SK-N-SH (cell line): ENCODE measurements at regions not wholly inside any gene's neighbourhood (a gene's known extent, or its start where the extent isn't known, plus 50 kb on each side); places are given as distances from the start of the nearest gene placed in this dataset.

ENCODE experiments used
- CTCF ChIA-PET: fragments of 300-600, 350-600 bp; formaldehyde crosslinking; extraction: SDS; loops from one replicate; lab custom pipeline; 2021; lab: Yijun Ruan, JAX
- POLR2A ChIA-PET: fragments of 350-600 bp; sonication (Branson Sonifier 250); formaldehyde crosslinking; extraction: SDS; loops from one replicate; lab custom pipeline; 2020; ENCODE audit warnings: antibody characterized with exemption, inconsistent platforms; lab: Yijun Ruan, JAX
- DNase-seq: peaks from one replicate; pipeline ENCODE4 v3.0.0; 2012
- H2AFZ ChIP-seq: fragments of 200-600 bp; sonication (generic); 2 replicates; pipeline ENCODE4 v1.8.1; 2016; ENCODE audit warnings: antibody characterized with exemption, mild to moderate bottlenecking, low read depth
- H3F3A ChIP-seq: fragments of 200-600 bp; sonication (generic); replicated peaks from 2 replicates; pipeline ENCODE3; 2016; ENCODE audit warnings: antibody characterized with exemption, mild to moderate bottlenecking; ENCODE audit not compliant: insufficient read depth
- H3K27ac ChIP-seq, 2 experiments: fragments of 200-500 bp in 1 of 2; fragments of 200-600 bp in 1 of 2; sonication (Bioruptor generic) in 1 of 2; sonication (generic), shearing (Covaris generic) in 1 of 2; 2 replicates each; pipeline versions ENCODE4 v1.5.1 to v1.6.1; 2014 to 2016; ENCODE audit warnings: low read depth in 2 of 2, inconsistent platforms in 1 of 2, low read length in 1 of 2, mild to moderate bottlenecking in 1 of 2, mixed read lengths in 1 of 2
- H3K27me3 ChIP-seq: fragments of 200-600 bp; sonication (generic), shearing (Covaris generic); 2 replicates; pipeline ENCODE4 v1.6.1; 2016; ENCODE audit warnings: mixed run types; ENCODE audit not compliant: insufficient read depth
- H3K36me3 ChIP-seq, 2 experiments: fragments of 200-500 bp in 1 of 2; fragments of 200-600 bp in 1 of 2; sonication (Bioruptor generic) in 1 of 2; sonication (generic) in 1 of 2; replicated peaks in 1 of 2; 2 replicates each; pipeline versions ENCODE3 to v1.5.1; 2014 to 2016; ENCODE audit warnings: low read length in 1 of 2, mild to moderate bottlenecking in 1 of 2; ENCODE audit not compliant: insufficient read depth in 2 of 2, control insufficient read depth in 1 of 2
- H3K4me1 ChIP-seq, 2 experiments: fragments of 200-500 bp in 1 of 2; fragments of 200-600 bp in 1 of 2; sonication (Bioruptor generic) in 1 of 2; sonication (generic), shearing (Covaris generic) in 1 of 2; 2 replicates each; pipeline versions ENCODE4 v1.5.1 to v1.6.1; 2014 to 2016; ENCODE audit warnings: low read depth in 1 of 2, low read length in 1 of 2, mixed run types in 1 of 2; ENCODE audit not compliant: insufficient read depth in 2 of 2, control insufficient read depth in 1 of 2
- H3K4me2 ChIP-seq: fragments of 200-600 bp; sonication (generic), shearing (Covaris generic); 2 replicates; pipeline ENCODE4 v1.6.1; 2017; ENCODE audit warnings: mixed run types
- H3K4me3 ChIP-seq, 2 experiments: fragments of 200-500 bp in 1 of 2; fragments of 200-600 bp in 1 of 2; sonication (Bioruptor generic) in 1 of 2; sonication (generic), shearing (Covaris generic) in 1 of 2; 2 replicates each; pipeline versions ENCODE4 v1.5.1 to v1.8.1; 2014 to 2016; ENCODE audit warnings: low read depth in 2 of 2, inconsistent platforms in 1 of 2, low read length in 1 of 2, mild to moderate bottlenecking in 1 of 2, mixed read lengths in 1 of 2, moderate library complexity in 1 of 2
- H3K79me2 ChIP-seq: fragments of 200-600 bp; sonication (generic); 2 replicates; pipeline ENCODE4 v1.8.1; 2017; ENCODE audit warnings: mild to moderate bottlenecking; ENCODE audit not compliant: insufficient read depth
- H3K9ac ChIP-seq: fragments of 200-600 bp; sonication (generic); 2 replicates; pipeline ENCODE4 v1.6.1; 2017; ENCODE audit warnings: mixed run types
- H3K9me2 ChIP-seq: fragments of 200-600 bp; sonication (generic); 2 replicates; pipeline ENCODE4 v1.6.1; 2017; ENCODE audit warnings: mixed run types
- H3K9me3 ChIP-seq: fragments of 200-600 bp; sonication (generic); 2 replicates; pipeline ENCODE4 v1.6.1; 2017; ENCODE audit warnings: mixed run types, mild to moderate bottlenecking, moderate library complexity
- H4K20me1 ChIP-seq: fragments of 200-600 bp; sonication (generic); 2 replicates; pipeline ENCODE4 v1.6.1; 2017; ENCODE audit warnings: mild to moderate bottlenecking, mixed run types; ENCODE audit not compliant: insufficient read depth
- CHD2 ChIP-seq: fragments of 150-350 bp; IDR thresholded peaks from 2 replicates; pipeline ENCODE4 v1.6.1; 2018; ENCODE audit warnings: low read length; ENCODE audit not compliant: partially characterized antibody
- FOXJ3 ChIP-seq: sonication (generic); formaldehyde crosslinking; IDR thresholded peaks from 2 replicates; pipeline ENCODE4 v1.5.1; 2020; ENCODE audit warnings: mild to moderate bottlenecking, missing genetic modification reagents
- FOXM1 ChIP-seq: IDR thresholded peaks from 2 replicates; pipeline ENCODE4 v1.4.0; 2012; ENCODE audit warnings: low read depth, mild to moderate bottlenecking
- GABPA ChIP-seq: IDR thresholded peaks from 2 replicates; pipeline ENCODE4 v1.4.0; 2012; ENCODE audit warnings: low read depth, mild to moderate bottlenecking
- JUND ChIP-seq: IDR thresholded peaks from 2 replicates; pipeline ENCODE4 v1.4.0; 2012
- MXI1 ChIP-seq: IDR thresholded peaks from 2 replicates; pipeline ENCODE4 v1.6.1; 2012; ENCODE audit warnings: mild to moderate bottlenecking, low read depth, low read length, improper control_type of control experiment
- NFIC ChIP-seq: IDR thresholded peaks from 2 replicates; pipeline ENCODE4 v1.4.0; 2012; ENCODE audit warnings: borderline replicate concordance
- POLR2AphosphoS5 ChIP-seq: IDR thresholded peaks from 2 replicates; pipeline ENCODE4 v1.6.1; 2012; ENCODE audit warnings: low read depth, low read length
- RCOR1 ChIP-seq: fragments of 150-350 bp; IDR thresholded peaks from 2 replicates; pipeline ENCODE4 v1.6.1; 2017; ENCODE audit warnings: antibody characterized with exemption, low read length
- REST ChIP-seq: IDR thresholded peaks from 2 replicates; pipeline ENCODE4 v1.6.1; 2012; ENCODE audit warnings: mild to moderate bottlenecking, low read depth, low read length, moderate library complexity
- RFX5 ChIP-seq: IDR thresholded peaks from 2 replicates; pipeline ENCODE4 v1.6.1; 2012; ENCODE audit warnings: mild to moderate bottlenecking, improper control_type of control experiment, low read length
- SIN3A ChIP-seq: IDR thresholded peaks from 2 replicates; pipeline ENCODE4 v1.6.1; 2012; ENCODE audit warnings: low read depth, mild to moderate bottlenecking, low read length, moderate library complexity, borderline replicate concordance
- SMC3 ChIP-seq: IDR thresholded peaks from 2 replicates; pipeline ENCODE4 v1.6.1; 2012; ENCODE audit warnings: low read depth, low read length, improper control_type of control experiment
- TAF1 ChIP-seq: IDR thresholded peaks from 2 replicates; pipeline ENCODE4 v1.6.1; 2012; ENCODE audit warnings: low read depth, mild to moderate bottlenecking, low read length, moderate library complexity, borderline replicate concordance
- TCF12 ChIP-seq: IDR thresholded peaks from 2 replicates; pipeline ENCODE4 v1.4.0; 2012
- TEAD4 ChIP-seq: IDR thresholded peaks from 2 replicates; pipeline ENCODE4 v1.4.0; 2012; ENCODE audit warnings: mild to moderate bottlenecking, borderline replicate concordance; ENCODE audit not compliant: insufficient read depth
- YY1 ChIP-seq: IDR thresholded peaks from 2 replicates; pipeline ENCODE4 v1.4.0; 2012; ENCODE audit warnings: low read depth, mild to moderate bottlenecking
- WGBS: methylation state at CpG from one replicate; pipeline ENCODE4 v1.1.6; 2017; ENCODE audit warnings: low lambda C conversion rate; 5-methylcytosine and 5-hydroxymethylcytosine counted together
- TF ChIP-seq, protein P1 (sequence below): IDR thresholded peaks from 2 replicates; pipeline ENCODE4; 2012
- TF ChIP-seq, protein P2 (sequence below): IDR thresholded peaks from 2 replicates; pipeline ENCODE4 v1.4.0; 2012; ENCODE audit warnings: low read depth, borderline replicate concordance
- TF ChIP-seq, protein P3 (sequence below): fragments of 200-600 bp; sonication (generic); IDR thresholded peaks from 2 replicates; pipeline ENCODE4 v1.6.1; 2017; ENCODE audit warnings: antibody characterized with exemption, mild to moderate bottlenecking, moderate library complexity

- Histone ChIP-seq H3K4me1 (peaks cover 0 to 16% of the 10 kb centered on the region in 2 experiments; a peak in 2 of 4 replicates), H3K36me3 (no peaks in the 10 kb centered on the region), H3K4me2 (no peak overlapping the region), H4K20me1 (no peaks in the 10 kb centered on the region), H3K79me2 (no peaks in the 10 kb centered on the region), H2AFZ (no peak overlapping the region), H3F3A (peaks cover 2% of the 10 kb centered on the region), H3K27me3 (no peaks in the 10 kb centered on the region), H3K4me3 (no peak overlapping the region), H3K27ac (peak overlapping the region in 1 of 2 experiments; percentile 83; a peak in 3 of 4 replicates), H3K9ac (no peak overlapping the region), H3K9me2 (no peaks in the 10 kb centered on the region), H3K9me3 (no peaks in the 10 kb centered on the region)
- ChIA-PET CTCF (interaction anchor here (1.5 kb wide), 1 partner anchor 33 kb away, joined by 3 read pairs; no protein-coding TSS in a partner anchor), POLR2A (no interaction called here)
- no peak for DNase-seq
- 17% methylated on average over 3 of the region's 3 CpGs for WGBS
- no peak for TF ChIP-seq FOXM1
- no peak for TF ChIP-seq GABPA
- TF ChIP-seq, protein P1, sequence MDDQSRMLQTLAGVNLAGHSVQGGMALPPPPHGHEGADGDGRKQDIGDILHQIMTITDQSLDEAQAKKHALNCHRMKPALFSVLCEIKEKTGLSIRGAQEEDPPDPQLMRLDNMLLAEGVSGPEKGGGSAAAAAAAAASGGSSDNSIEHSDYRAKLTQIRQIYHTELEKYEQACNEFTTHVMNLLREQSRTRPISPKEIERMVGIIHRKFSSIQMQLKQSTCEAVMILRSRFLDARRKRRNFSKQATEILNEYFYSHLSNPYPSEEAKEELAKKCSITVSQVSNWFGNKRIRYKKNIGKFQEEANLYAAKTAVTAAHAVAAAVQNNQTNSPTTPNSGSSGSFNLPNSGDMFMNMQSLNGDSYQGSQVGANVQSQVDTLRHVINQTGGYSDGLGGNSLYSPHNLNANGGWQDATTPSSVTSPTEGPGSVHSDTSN = no peak
- TF ChIP-seq YY1 = no peak
- no peak for TF ChIP-seq TEAD4
- TF ChIP-seq JUND = no peak
- no peak for TF ChIP-seq RFX5
- no peak for TF ChIP-seq CHD2
- no peak for TF ChIP-seq TCF12
Observed at GRCh38 chr1:208562151-208562960, 318.2 kb upstream of the PLXNA2 start.

GRCh38 chr1:208564466-208564865 lies 320.3 kb upstream of the PLXNA2 start:
- no peaks in the 10 kb centered on the region for H3K36me3 ChIP-seq
- H3K4me2 ChIP-seq = no peak overlapping the region
- 56% methylated on average over 3 of the region's 3 CpGs for WGBS
- H3K9me3 ChIP-seq = no peaks in the 10 kb centered on the region
- ChIA-PET CTCF (interaction anchor here (1.2 kb wide), 1 partner anchor 638 kb away, joined by 3 read pairs; no protein-coding TSS in a partner anchor), POLR2A (no interaction called here)
- H3K27ac ChIP-seq = no peak overlapping the region
- H3K27me3 ChIP-seq = 0 out of 2 replicates have a peak, but pooled peaks cover 4% of the 10 kb centered on the region
- H2AFZ ChIP-seq = no peak overlapping the region
- no peaks in the 10 kb centered on the region for H3K79me2 ChIP-seq
- no peak for DNase-seq
- no peaks in the 10 kb centered on the region for H4K20me1 ChIP-seq
- H3K9ac ChIP-seq = no peak overlapping the region
- H3K4me1 ChIP-seq = peaks cover 0 to 6% of the 10 kb centered on the region in 2 experiments; a peak in 1 of 4 replicates
- no peaks in the 10 kb centered on the region for H3K9me2 ChIP-seq
- no peak overlapping the region for H3K4me3 ChIP-seq
- peaks cover 2% of the 10 kb centered on the region for H3F3A ChIP-seq
- TF ChIP-seq JUND (no peak), POLR2AphosphoS5 (no peak), MXI1 (no peak), FOXJ3 (CRISPR knock-in tag) (no peak), RFX5 (no peak), SIN3A (no peak), RCOR1 (no peak), NFIC (no peak), TAF1 (no peak), SMC3 (no peak), REST (no peak), YY1 (no peak)
- TF ChIP-seq, protein P2, sequence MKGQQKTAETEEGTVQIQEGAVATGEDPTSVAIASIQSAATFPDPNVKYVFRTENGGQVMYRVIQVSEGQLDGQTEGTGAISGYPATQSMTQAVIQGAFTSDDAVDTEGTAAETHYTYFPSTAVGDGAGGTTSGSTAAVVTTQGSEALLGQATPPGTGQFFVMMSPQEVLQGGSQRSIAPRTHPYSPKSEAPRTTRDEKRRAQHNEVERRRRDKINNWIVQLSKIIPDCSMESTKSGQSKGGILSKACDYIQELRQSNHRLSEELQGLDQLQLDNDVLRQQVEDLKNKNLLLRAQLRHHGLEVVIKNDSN = no peak
- TF ChIP-seq, protein P3, sequence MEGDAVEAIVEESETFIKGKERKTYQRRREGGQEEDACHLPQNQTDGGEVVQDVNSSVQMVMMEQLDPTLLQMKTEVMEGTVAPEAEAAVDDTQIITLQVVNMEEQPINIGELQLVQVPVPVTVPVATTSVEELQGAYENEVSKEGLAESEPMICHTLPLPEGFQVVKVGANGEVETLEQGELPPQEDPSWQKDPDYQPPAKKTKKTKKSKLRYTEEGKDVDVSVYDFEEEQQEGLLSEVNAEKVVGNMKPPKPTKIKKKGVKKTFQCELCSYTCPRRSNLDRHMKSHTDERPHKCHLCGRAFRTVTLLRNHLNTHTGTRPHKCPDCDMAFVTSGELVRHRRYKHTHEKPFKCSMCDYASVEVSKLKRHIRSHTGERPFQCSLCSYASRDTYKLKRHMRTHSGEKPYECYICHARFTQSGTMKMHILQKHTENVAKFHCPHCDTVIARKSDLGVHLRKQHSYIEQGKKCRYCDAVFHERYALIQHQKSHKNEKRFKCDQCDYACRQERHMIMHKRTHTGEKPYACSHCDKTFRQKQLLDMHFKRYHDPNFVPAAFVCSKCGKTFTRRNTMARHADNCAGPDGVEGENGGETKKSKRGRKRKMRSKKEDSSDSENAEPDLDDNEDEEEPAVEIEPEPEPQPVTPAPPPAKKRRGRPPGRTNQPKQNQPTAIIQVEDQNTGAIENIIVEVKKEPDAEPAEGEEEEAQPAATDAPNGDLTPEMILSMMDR = no peak
